Endothelial cell of umbilical vein (primary cell): ENCODE measurements at regions not wholly inside any gene's neighbourhood (a gene's known extent, or its start where the extent isn't known, plus 50 kb on each side); places are given as distances from the start of the nearest gene placed in this dataset.

Experiments used
- POLR2AphosphoS5 ChIP-seq: IDR thresholded peaks from 2 replicates; pipeline ENCODE4 v1.6.1; 2012; ENCODE audit warnings: low read depth, mild to moderate bottlenecking, control low read depth, low read length, moderate library complexity; ENCODE audit not compliant: insufficient read depth
- TF ChIP-seq, protein P1 (sequence below), 2 donors: IDR thresholded peaks; 1 replicate in 1 of 2; 2 replicates in 1 of 2; pipeline ENCODE4 v1.5.1; 2011; ENCODE audit warnings: low read length in 2 of 2, mild to moderate bottlenecking in 2 of 2, moderate library complexity in 2 of 2, control low read depth in 1 of 2, inconsistent platforms in 1 of 2, low read depth in 1 of 2; ENCODE audit not compliant: insufficient read depth in 1 of 2; ENCODE audit errors: extremely low read depth in 1 of 2

DNA sequence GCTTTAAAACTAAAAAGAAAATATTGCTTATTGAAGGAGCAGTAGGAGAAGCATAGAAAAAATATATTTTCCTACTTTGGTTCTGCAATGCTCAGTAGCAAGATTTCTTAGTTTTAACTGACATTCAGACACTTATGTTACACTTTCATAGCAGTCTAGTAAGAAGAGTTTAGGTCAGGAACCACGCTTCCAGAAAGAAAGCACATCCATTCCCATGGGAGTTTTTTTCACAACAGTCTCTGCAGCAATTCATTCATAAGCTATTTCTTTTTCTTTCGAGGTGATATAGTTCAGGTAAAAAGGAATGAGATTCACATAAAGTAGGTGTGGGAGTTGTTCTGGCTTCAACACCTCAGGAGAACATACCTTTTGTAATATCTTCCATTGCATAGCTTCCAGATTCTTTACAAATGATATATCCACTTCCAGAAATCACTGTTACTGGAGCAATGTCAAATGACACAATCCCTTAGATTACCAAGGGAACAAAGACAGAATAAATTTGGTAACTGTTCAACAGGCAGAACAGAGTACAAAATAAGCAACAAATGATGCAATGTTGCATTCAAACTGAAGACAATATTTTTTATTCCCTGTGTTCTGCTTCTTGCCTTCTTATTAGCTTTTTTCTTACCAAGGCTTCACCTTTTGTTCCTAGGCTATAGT lies 95.2 kb upstream of the GULP1 start:
- TF ChIP-seq POLR2AphosphoS5: no peak
- TF ChIP-seq, protein P1, sequence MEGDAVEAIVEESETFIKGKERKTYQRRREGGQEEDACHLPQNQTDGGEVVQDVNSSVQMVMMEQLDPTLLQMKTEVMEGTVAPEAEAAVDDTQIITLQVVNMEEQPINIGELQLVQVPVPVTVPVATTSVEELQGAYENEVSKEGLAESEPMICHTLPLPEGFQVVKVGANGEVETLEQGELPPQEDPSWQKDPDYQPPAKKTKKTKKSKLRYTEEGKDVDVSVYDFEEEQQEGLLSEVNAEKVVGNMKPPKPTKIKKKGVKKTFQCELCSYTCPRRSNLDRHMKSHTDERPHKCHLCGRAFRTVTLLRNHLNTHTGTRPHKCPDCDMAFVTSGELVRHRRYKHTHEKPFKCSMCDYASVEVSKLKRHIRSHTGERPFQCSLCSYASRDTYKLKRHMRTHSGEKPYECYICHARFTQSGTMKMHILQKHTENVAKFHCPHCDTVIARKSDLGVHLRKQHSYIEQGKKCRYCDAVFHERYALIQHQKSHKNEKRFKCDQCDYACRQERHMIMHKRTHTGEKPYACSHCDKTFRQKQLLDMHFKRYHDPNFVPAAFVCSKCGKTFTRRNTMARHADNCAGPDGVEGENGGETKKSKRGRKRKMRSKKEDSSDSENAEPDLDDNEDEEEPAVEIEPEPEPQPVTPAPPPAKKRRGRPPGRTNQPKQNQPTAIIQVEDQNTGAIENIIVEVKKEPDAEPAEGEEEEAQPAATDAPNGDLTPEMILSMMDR (IDR thresholded peaks at IDR 0.05; ENCODE audit: extremely low read depth in 1 of 2, insufficient read depth in 1 of 2, low read depth in 1 of 2, low read length in 2 of 2): no peak
